MM.1S (cell line): ENCODE measurements at regions not wholly inside any gene's neighbourhood (a gene's known extent, or its start where the extent isn't known, plus 50 kb on each side); places are given as distances from the start of the nearest gene placed in this dataset.

Experiments
- DNase-seq: peaks from one replicate; pipeline ENCODE4 v3.0.0-alpha.2; 2015
- H2AFZ ChIP-seq: fragments of 300-600 bp; sonication (generic); 2 replicates; pipeline ENCODE4 v1.6.0; 2016; ENCODE audit warnings: antibody characterized with exemption, low read length
- H3F3A ChIP-seq: fragments of 300-600 bp; sonication (generic); 2 replicates; pipeline ENCODE4 v1.6.1; 2016; ENCODE audit warnings: mild to moderate bottlenecking, antibody characterized with exemption, low read length, moderate library complexity, mixed read lengths; ENCODE audit not compliant: insufficient read depth
- H3K27ac ChIP-seq: fragments of 300-600 bp; sonication (generic); 2 replicates; pipeline ENCODE4 v1.5.1; 2016; ENCODE audit warnings: mild to moderate bottlenecking, low read length
- H3K27me3 ChIP-seq: fragments of 300-600 bp; sonication (generic); replicated peaks from 2 replicates; pipeline ENCODE4 v1.6.0; 2016; ENCODE audit warnings: low read length; ENCODE audit not compliant: insufficient read depth
- H3K36me3 ChIP-seq: fragments of 300-600 bp; sonication (generic); replicated peaks from 2 replicates; pipeline ENCODE4 v1.6.1; 2016; ENCODE audit warnings: mild to moderate bottlenecking, low read length, mixed read lengths; ENCODE audit not compliant: insufficient read depth
- H3K4me1 ChIP-seq: fragments of 300-600 bp; sonication (generic); 2 replicates; pipeline ENCODE4 v1.6.1; 2016; ENCODE audit warnings: low read length, mixed read lengths
- H3K4me2 ChIP-seq: fragments of 300-600 bp; sonication (generic); 2 replicates; pipeline ENCODE4 v1.6.0; 2016; ENCODE audit warnings: low read depth, low read length
- H3K4me3 ChIP-seq: fragments of 300-600 bp; sonication (generic); 2 replicates; pipeline ENCODE4 v1.5.1; 2016; ENCODE audit warnings: low read length, mixed read lengths
- H3K79me2 ChIP-seq: fragments of 300-600 bp; sonication (generic); 2 replicates; pipeline ENCODE4 v1.6.1; 2016; ENCODE audit warnings: mixed run types, low read length, mixed read lengths
- H3K9ac ChIP-seq: fragments of 300-600 bp; sonication (generic); 2 replicates; pipeline ENCODE4 v1.6.1; 2016; ENCODE audit warnings: low read length, mixed read lengths
- H3K9me2 ChIP-seq: fragments of 300-600 bp; sonication (generic); replicated peaks from 2 replicates; pipeline ENCODE4 v1.6.1; 2016; ENCODE audit warnings: mild to moderate bottlenecking, low read length, mixed read lengths; ENCODE audit not compliant: insufficient read depth
- H3K9me3 ChIP-seq: fragments of 300-600 bp; sonication (generic); replicated peaks from 2 replicates; pipeline ENCODE4 v1.6.1; 2016; ENCODE audit warnings: mild to moderate bottlenecking, low read length, mixed read lengths; ENCODE audit not compliant: insufficient read depth
- H4K20me1 ChIP-seq: fragments of 300-600 bp; sonication (generic); 2 replicates; pipeline ENCODE4 v1.6.1; 2016; ENCODE audit warnings: mild to moderate bottlenecking, low read length, moderate library complexity, mixed read lengths; ENCODE audit not compliant: insufficient read depth
- CTCF ChIP-seq: fragments of 300-600 bp; sonication (generic); IDR thresholded peaks from 2 replicates; pipeline ENCODE4 v1.5.1; 2016; ENCODE audit warnings: antibody characterized with exemption, low read length, mixed read lengths
- EZH2 ChIP-seq: fragments of 300-600 bp; sonication (generic); optimal IDR thresholded peaks from 2 replicates; pipeline ENCODE3; 2017; ENCODE audit warnings: low read depth, mild to moderate bottlenecking, antibody characterized with exemption, low read length, mixed read lengths
- EZH2phosphoT487 ChIP-seq: fragments of 300-600 bp; sonication (generic); IDR thresholded peaks from 2 replicates; pipeline ENCODE4 v1.6.1; 2018; ENCODE audit warnings: antibody characterized with exemption, low read length

- Histone ChIP-seq H3K4me1 (no peaks in the 10 kb centered on the region), H3K9ac (no peak overlapping the region), H4K20me1 (no peaks in the 10 kb centered on the region), H3K79me2 (no peaks in the 10 kb centered on the region), H3K9me3 (no peaks in the 10 kb centered on the region), H3K9me2 (no peaks in the 10 kb centered on the region), H3K4me2 (no peak overlapping the region), H3F3A (no peaks in the 10 kb centered on the region), H3K36me3 (no peaks in the 10 kb centered on the region), H3K4me3 (no peak overlapping the region), H3K27ac (no peak overlapping the region), H2AFZ (no peak overlapping the region), H3K27me3 (no peaks in the 10 kb centered on the region)
- no peak for DNase-seq
- no peak for TF ChIP-seq EZH2phosphoT487
- TF ChIP-seq EZH2: no peak
- TF ChIP-seq CTCF: no peak
These were observed 70.2 kb downstream of the SLC25A47 start for GRCh38 chr14:100393362-100393761.

GRCh38 chr14:100393906-100394732, 71.0 kb downstream of the SLC25A47 start:
- Histone ChIP-seq H3K4me3 (no peak overlapping the region), H2AFZ (no peak overlapping the region), H4K20me1 (no peaks in the 10 kb centered on the region), H3K27ac (no peak overlapping the region), H3K4me2 (no peak overlapping the region), H3K9me3 (no peaks in the 10 kb centered on the region), H3K79me2 (no peaks in the 10 kb centered on the region), H3K4me1 (no peaks in the 10 kb centered on the region), H3F3A (no peaks in the 10 kb centered on the region), H3K27me3 (no peaks in the 10 kb centered on the region), H3K9me2 (no peaks in the 10 kb centered on the region), H3K9ac (no peak overlapping the region), H3K36me3 (no peaks in the 10 kb centered on the region)
- no peak for DNase-seq
- TF ChIP-seq CTCF (no peak), EZH2phosphoT487 (no peak), EZH2 (no peak)

GRCh38 chr14:100394886-100395672, 71.9 kb downstream of the SLC25A47 start:
- DNase-seq: no peak
- Histone ChIP-seq H3K9me3 (no peaks in the 10 kb centered on the region), H3K36me3 (no peaks in the 10 kb centered on the region), H3K9me2 (no peaks in the 10 kb centered on the region), H3K4me3 (no peak overlapping the region), H3K9ac (no peak overlapping the region), H3K4me1 (no peaks in the 10 kb centered on the region), H3F3A (no peaks in the 10 kb centered on the region), H3K27me3 (no peaks in the 10 kb centered on the region), H3K27ac (no peak overlapping the region), H3K79me2 (no peaks in the 10 kb centered on the region), H2AFZ (no peak overlapping the region), H4K20me1 (no peaks in the 10 kb centered on the region), H3K4me2 (no peak overlapping the region)
- TF ChIP-seq CTCF (no peak), EZH2phosphoT487 (no peak), EZH2 (no peak)
